ENCODE measurements at regions not wholly inside any gene's neighbourhood (a gene's known extent, or its start where the extent isn't known, plus 50 kb on each side); places are given as distances from the start of the nearest gene placed in this dataset.
A peak's percentile ranks its signal among the peaks of the same experiment; 100 is the strongest.
"Not testable (repeated sequence)": the region's sequence is repeated elsewhere in the genome, so short reads cannot be mapped to it uniquely, and the experiment has no call there.

DNA sequence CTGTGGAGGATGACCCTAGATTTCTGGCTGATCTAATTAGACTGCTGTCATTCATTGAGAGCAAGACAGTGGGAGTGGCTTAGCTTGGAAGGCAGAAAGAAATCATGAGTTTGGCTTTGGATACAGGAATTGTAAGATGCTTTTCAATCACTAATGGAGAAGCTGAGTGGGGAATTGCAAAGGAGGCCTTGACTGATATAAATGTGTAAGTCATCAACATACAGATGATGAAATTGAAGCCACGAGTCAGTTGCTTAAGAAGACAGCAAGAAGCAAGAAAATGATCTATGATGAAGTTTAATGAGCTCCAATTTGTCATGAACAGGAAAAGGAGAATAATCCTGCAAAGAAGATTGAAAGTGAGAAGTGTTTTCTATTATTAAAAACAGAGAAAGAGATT, 136.7 kb upstream of the C1QTNF7 start:
- no peak for DNase-seq (ENCODE audit: low read depth)

DNA sequence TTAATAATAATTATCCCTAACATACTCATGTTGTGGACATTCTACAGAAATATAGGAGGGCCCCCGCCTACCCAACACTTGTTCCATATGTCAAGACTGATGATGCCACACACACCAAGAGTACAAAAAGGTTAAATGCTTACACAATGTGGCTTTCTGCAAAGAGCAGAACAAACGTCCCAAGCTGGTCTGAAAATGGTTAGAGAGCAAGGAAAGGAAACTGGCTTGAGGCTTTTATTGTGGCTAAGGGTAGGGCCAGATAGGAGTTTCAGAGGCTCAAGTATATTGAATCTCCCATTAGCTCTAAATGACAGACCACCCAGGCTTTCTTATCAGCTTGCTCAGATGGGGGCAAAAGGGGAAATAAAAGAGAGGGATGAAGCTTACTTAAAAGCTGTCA, 134.1 kb upstream of the C1QTNF7 start:
- no peak for DNase-seq (ENCODE audit: low read depth)

DNA sequence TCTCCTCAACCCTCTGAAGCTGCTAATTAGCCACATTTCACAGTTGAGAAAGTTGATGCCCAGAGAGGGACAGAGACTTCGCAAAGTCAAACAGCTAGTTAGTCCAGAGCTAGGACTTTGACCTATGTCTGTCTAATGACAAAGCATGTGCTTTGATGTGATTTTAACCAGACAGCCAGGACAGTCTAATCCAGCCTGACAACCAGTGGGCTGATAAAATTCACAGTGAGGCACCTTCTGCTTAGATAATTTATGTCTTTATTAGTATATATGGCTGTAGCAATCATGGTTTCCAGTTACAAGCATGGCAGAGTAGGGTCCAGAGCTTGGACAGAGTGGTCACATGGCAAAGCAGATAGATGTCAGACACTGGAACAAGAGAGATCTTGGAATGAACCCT, 133.6 kb upstream of the C1QTNF7 start:
- DNase-seq (ENCODE audit: low read depth), result no peak

DNA sequence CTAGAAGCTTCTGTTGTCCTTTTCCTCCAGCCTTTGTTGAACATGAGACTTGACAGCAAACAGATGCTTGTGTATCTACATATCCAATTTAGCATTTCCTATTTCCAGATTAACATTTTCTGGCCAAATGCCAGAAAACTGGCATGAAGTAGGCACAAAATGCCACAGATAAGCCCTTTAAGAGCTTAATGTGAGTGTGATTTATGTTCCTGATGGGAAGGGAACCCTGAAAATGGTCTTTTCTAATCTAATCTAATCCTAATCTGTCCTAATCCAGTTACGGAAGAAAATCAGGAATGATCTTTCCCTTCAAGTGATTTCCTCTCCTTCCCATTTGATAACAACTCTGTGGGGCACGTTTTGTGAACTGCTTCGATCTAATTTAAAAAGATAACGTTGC, 133.0 kb upstream of the C1QTNF7 start:
- DNase-seq (ENCODE audit: low read depth), result no peak

DNA sequence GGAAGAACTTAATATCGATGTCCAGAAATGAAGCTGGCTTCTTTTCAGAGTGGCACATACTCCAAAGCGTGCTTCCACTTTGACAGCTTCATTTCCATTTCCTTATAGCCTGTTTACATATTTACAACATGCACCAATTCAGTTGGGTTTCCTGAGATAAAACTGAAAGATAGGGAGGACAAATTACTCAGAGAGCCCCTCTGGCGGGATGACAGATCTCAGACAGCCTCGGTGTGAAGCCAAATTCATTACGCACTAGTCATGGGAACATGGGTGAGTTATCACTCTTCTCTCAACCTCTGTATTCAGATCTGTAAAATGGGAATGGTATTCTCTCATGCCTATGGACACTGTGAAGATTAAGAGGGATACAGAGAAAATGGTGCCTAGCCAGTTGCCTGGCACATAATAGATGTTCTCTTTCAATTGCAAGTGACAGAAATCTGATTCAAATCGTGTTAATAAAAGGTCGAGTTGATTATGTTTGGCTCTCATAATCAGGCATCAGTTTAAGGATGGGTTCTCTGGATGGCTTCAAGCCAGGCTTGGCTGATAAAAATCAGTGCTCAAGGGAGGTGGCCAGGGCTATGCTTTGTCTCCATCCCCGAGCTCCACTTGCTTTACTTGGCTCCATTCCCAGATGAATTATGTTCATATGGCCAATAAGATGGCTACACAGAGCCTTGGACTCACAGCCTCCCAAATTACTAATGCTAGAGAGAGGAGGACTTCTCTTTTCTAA, 132.2 kb upstream of the C1QTNF7 start:
- no peak for DNase-seq (ENCODE audit: low read depth)

DNA sequence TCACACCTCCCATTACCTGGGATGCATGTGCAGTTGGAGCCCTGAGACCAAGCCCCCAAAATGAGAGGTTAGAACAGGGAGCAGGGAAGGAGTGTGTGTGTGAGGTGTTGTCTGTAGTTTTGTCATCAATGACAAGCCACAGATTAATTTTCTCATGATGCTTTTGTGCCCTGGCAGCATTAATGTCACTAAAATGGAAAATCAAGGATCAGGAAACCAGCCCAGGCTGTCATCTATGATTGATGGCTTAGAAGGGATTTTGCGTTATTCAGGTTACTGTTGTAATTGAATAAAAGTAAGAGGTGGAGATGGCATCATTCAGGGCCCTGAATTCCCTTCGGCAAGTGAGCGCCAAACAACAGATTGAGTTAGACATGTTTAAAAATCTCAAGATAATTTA, 130.5 kb upstream of the C1QTNF7 start:
- no peak for DNase-seq (ENCODE audit: low read depth)

DNA sequence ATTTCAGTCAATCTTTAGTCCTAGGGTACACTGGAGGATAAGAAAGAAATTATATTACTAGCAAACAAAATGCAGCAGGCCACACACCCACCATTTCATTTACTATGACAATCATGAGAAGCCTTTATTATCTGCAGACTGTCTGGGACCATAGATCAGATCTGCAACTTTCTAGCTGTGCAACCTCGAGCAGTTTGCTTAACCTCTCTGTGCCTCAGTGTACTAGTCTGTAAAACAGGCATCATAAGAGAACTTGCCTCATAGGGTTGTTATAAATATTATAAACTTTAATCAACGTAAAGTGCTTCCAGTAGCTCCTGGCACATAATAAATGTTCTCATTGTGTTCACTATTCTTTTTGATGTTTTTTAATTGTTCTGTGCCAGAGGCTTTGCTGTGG, 128.2 kb upstream of the C1QTNF7 start:
- no peak for DNase-seq (ENCODE audit: low read depth)

DNA sequence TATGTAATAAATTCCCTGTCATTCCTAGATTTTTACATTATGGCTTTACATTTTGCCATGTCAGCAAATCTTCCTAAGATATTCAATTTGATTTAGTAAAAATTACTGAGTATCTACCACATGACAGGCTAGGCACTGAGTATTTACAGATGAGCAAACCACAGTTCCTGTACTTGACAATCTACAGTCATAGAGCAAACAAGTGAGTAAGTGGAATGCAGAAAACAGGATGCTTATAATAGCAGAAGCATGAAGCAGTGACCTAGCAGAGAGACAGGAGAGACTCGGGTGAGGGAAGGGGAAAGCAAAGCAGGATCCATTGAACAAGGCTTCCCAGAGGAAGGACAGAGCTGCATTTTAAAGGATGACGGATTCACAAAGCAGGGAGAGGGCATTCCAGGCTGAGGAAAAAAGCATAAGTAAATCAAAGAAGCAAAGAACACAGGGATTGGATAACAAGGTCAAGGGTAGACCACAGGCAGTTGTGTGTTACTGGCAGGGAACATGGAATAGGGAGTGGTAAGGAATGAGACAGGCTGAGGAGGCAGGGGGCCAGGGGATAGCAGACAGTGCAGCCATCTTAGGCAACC, 124.7 kb upstream of the C1QTNF7 start:
- peak; percentile 76 for DNase-seq (ENCODE audit: low read depth)

DNA sequence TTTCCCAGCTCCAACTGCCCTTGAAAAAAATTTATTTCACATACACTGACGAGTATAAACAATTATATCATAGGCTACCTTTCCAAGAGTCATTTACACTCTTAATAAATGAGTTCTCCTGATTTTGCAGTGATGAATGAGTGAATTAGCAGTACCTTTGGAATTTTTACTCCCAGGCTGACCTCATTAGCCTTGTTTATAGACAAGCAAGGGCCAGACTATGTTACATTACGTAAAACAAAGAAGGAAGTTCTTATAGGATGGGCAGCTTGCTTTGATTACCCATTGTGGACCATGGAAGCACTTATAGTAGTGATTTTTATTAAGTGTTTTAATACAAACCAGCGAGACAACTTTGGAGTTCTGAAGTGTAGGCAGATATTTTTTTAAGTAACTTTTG, 112.9 kb upstream of the C1QTNF7 start:
- DNase-seq (ENCODE audit: low read depth), result no peak

DNA sequence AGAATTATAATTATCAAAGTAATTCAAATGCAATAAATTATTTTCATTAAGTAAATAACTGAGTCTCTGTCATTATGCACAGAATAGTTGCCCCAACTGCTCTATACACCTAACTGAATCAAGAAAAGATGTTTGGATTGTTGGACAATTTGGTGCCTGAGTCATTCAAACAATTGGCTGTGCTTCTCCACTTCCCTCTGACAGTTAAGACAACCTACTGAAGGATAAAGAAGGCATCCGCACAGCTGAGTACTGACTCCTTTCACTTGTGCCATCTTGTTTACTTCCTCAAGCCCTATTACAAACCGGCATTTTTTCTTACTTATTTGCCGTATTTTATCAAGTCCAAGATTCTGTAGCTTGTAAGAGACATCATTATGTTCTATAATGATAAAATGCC, 110.6 kb upstream of the C1QTNF7 start:
- DNase-seq (ENCODE audit: low read depth), result no peak

DNA sequence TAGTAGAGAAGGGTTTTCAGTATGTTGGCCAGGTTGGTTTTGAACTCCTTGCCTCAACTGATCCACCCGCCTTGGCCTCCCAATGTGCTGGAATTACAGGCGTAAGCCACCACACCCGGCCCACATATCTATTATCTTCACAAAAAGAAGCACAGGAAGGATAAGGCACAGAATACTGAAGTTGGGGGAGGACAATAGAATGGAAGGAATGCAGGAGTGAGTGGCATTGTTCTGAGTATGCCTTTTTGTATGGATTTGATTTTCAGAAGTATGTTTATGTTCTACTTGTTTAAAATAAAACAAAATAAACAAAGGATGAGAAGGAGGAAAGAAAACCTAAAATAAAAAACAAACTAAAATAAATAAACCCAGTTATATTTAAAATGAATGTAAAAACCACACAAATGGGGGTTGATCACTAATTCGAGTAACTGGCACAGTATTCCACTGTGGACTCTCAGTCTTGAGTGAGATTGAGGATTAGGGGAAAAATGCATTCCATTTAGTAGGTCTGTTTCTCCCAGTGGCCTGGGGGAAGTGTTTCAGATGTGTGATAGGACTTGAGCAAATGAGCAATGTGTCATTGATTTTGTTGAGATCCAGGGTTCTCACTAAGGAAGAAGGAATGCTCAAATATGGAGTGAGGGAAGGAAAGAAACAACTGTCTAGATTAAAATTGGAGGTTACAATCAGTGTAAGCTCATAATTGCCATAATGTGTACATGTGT, 109.0 kb upstream of the C1QTNF7 start:
- DNase-seq (ENCODE audit: low read depth), result no peak

DNA sequence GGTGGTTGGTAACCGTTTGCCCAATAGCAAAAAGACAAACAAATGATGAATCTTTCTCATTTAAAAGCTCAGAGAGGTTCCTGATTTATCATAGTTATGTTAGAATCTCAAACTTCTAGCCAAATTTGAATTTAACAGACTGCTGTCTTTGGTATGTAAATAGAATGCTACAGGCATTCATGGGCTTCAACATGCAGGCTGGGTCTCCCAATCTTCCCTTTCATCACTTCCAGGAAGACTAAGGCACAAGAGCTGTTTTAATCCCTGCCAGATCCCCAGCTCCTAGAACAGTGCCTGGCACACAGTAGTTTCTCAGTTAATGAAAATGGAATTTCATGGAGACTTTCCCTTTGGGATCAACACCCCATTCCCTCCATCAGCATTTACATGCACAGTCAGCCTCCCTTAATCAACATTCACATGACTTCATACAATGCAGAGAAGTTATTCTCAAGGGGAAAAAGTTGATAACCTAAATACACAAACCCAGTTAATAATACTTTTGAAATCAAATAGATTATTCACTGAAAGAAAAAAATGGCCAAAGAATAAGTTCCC, 107.6 kb upstream of the C1QTNF7 start:
- DNase-seq (ENCODE audit: low read depth), result no peak

DNA sequence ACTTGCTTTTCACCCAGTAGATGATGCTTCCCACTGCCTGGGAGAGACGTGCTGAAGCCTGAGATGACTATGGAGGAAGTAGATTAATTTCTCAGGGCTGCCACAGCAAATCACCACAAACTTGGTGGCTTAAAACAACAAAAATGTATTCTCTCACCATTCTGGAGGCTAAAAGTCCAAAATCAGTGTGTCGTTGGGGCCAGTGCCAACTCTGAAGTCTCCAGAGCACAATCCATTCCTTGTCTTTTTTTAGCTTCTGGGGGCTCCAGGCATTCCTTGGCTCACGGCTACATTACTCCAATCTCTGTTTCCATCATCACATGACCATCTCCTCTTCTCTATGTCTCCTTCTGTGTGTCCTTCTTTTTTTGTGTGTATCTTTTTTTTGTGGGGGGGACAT, 105.8 kb upstream of the C1QTNF7 start:
- DNase-seq (ENCODE audit: low read depth), result no peak

DNA sequence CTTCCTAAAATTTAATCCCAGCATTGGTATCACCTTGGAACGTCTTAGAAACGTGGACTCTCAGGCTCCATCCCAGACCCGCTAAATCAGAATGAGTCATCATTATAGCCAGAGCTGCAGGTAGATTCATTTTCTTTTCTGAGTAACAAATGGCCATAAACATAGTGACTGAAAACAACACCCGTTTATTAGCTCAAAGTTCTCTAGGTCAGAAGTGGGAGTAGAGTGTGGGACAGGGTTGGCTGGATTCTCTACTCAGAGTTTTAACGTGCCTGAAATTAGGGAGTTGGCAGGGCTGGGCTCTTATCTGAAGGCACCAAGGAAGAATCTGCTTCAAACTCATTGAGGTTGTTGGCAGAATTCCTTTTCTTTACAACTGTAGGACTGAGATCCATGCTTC, 101.8 kb upstream of the C1QTNF7 start:
- no peak for DNase-seq (ENCODE audit: low read depth)

DNA sequence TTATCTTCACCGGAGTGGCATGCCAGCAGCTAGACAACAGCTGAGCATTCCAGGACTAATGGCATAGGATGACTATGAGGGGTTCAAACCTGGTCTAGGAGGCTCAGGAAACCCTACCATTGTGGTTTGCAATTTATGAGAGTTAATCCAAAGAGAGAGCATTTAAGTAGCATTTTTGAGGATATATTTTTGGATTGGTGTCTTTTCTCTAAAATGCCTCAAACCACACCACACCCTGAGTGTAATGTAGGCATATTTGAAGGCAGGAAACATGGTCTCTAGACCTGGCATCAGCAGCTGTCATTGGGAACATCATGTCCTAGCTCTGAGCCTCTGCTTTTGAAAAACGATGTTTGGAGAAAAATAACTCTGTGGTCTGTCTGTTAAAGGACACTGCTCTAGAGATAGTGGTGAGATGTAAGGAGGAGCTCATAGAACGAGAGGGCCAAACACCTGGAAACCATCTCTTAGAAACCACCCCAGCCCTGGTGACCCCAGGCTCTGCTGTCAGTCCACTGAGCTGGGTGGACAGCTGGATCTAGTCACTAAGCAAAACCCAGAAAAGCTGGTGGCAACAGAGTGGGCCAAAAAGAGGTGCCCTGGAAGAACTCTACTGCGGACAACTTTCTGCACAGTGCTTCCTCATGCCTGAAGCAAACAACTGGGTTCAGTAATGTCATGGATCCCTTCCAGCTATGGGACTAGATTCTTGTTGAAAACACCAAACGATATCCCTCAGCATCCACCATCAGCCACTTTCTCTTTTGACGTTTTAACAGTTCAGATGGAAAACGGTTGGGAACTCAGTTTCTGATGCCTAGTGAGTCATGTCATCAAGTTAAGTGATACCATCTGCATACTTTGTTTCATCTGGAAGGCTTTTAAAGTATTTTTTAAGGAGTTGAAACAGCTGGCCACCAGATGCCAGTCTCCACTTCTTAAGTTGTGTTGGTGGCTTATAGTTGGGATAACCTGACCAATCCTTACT, 100.2 kb upstream of the C1QTNF7 start:
- peak; percentile 79 for DNase-seq (ENCODE audit: low read depth)

DNA sequence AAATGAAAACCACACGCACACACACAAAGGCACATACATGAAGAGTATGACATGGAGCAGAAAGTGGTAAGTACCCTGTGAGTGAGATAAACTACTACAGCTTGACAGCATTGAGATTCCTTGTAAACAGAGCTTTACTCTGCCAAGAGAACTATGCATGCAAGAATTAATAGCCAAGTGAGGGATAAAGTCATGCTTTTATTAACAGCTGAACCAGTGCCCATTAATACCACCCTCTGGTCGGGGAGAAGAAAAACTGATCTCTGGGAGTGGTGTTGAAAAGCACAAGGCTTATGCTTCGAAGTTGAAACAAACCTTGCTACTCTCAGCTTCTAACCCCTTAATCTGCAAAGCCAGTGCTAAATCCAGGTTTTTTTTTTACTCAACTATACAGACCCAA, 95.9 kb upstream of the C1QTNF7 start:
- no peak for DNase-seq (ENCODE audit: low read depth)

DNA sequence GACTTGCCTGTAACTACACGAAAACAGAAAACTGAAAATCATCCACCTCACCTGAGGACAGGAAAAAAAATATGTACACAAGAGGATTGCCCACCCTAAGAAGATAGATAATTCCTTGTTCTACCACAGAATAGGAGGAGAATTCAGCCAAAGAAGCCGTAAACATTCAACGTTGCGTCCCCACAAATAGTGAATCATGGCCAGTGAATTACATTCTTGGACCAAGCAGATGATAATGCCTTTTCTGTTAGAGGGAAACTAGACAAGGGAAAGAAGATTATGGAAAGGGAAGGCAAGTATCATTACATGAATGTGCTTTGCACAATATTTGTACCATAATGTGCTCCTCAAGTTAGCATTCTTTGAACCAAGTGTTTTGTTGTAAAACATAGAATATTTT, 95.5 kb upstream of the C1QTNF7 start:
- no peak for DNase-seq (ENCODE audit: low read depth)

DNA sequence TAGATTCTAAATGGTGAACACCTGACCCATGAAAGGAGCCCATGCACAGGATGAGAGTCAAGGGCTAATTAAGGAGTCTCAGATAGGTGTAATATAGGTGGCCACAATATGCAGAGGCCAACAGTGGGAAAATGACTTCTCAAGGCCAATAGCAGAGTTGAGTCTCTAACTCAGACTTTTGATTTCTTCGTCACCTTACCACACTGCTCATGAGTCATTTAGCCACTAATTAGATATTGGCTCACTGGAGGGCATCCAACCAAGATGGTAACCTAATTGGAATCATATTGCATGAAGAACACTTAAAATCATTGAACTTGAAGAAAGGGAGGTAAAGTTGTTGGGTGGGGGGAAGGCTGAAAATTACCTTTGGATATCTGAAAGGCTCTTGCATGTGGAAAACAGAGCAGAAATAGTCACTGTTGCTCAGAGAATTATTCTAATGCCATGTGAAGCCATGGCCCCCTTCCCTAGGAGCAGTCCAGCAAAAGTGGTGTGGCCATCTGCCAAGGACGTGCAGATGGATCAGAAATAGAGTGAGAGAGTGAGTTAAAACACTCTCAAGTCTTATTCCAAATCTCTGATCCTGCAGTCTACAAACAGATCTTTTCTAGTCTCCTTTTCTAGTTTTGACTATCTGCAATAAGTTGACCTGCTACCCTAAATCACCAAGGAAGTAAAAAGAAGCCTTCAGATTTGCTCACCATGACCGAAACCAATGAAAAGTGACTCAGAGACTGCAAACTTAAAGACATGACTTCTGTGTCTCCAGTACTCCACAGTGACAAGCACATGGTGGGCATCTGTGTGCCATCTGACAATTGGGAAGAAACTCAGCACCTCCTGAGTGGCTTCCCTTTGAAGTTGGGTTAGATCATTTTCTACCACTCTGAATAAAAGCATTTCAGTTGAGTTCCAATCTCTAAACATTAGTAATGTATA, 93.9 kb upstream of the C1QTNF7 start:
- peak; percentile 32 for DNase-seq (ENCODE audit: low read depth)

DNA sequence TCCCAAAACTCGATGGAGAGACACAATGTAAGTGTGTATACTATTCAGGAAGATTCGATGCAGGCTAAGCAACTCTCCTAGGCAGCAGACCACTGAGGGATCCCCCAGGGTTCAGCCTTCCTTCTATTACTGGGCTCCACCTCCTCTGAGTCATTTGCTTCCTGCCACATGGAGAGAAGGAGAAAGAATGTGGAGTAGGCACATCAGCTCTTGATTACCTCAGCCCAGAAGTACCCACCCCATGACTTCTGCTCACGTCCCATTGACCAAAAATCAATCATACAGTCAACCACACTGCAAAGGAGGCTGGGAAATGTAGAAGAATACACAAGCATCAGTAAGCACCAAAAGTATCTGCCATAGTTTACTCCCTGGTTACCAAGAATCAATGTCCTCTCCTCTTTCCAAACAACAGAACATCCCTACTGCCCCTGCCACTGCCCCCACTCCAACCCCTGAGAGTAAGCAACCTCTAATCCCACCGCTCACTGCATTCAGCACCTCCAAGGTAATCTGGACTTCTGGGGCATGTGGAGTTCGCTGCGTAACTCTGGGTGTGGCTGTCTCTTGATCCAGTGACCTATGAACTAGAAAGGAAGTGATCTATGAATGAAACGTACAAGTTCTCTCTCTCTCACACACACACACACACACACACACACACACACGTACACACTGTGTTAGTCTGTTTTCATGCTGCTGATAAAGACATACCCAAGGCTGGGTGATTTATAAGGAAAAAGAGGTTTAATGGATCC, 91.2 kb upstream of the C1QTNF7 start:
- DNase-seq (ENCODE audit: low read depth), result peak; percentile 56

DNA sequence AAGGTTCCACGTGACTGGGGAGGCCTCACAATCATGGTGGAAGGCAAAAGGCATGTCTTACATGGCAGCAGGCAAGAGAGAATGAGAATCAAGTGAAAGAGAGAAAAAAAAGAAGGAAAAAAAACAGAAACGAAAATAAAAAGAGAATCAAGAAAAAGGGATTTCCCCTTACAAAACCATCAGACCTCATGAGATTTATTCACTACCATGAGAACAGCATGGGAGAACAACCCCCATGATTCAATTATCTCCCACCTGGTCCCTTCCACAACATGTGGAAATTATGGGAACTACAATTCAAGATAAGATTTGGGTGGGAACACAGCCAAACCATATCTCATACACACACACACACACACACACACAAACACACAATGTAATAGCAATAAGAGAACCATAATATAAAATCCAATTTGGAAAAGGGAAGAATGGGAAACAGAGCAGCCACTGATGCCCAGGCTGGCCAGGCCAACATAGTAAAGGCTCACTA, 90.6 kb upstream of the C1QTNF7 start:
- not testable (repeated sequence) for DNase-seq (ENCODE audit: low read depth)
